DND-41 (cell line): ENCODE measurements at regions not wholly inside any gene's neighbourhood (a gene's known extent, or its start where the extent isn't known, plus 50 kb on each side); places are given as distances from the start of the nearest gene placed in this dataset.

ENCODE experiments used
- ATAC-seq: fragments of 200-7000 bp; cut with Tn5 transposase; 3 replicates; pipeline ENCODE4 v1.9.1; 2021; ENCODE audit warnings: low read depth; ENCODE audit not compliant: insufficient read depth
- DNase-seq: peaks from one replicate; pipeline ENCODE4 v3.0.0-alpha.2; 2020
- H2AFZ ChIP-seq: 2 replicates; pipeline ENCODE4 v1.6.0; 2012; ENCODE audit warnings: low read depth, low read length
- H3K27ac ChIP-seq: 2 replicates; pipeline ENCODE4 v1.5.1; 2012; ENCODE audit warnings: low read length, inconsistent platforms
- H3K27me3 ChIP-seq: fragments of 200-600 bp; sonication (generic); 2 replicates; pipeline ENCODE4 v1.6.0; 2012; ENCODE audit warnings: low read length, mild to moderate bottlenecking, inconsistent platforms; ENCODE audit not compliant: insufficient read depth, poor library complexity
- H3K36me3 ChIP-seq: 2 replicates; pipeline ENCODE4 v1.5.1; 2012; ENCODE audit warnings: low read length, inconsistent platforms; ENCODE audit not compliant: insufficient read depth
- H3K4me1 ChIP-seq: 2 replicates; pipeline ENCODE4 v1.5.1; 2012; ENCODE audit warnings: mild to moderate bottlenecking, low read length; ENCODE audit not compliant: insufficient read depth
- H3K4me2 ChIP-seq: 2 replicates; pipeline ENCODE4 v1.6.0; 2012; ENCODE audit warnings: mild to moderate bottlenecking, moderate library complexity, low read length, inconsistent platforms; ENCODE audit not compliant: insufficient read depth
- H3K4me3 ChIP-seq, 2 experiments: fragments of 200-600 bp in 1 of 2; shearing (Covaris generic) in 1 of 2; 2 replicates each; pipeline ENCODE4 v1.5.1; 2012 to 2016; ENCODE audit warnings: inconsistent platforms in 2 of 2, low read length in 2 of 2, mild to moderate bottlenecking in 2 of 2, low read depth in 1 of 2, moderate library complexity in 1 of 2
- H3K79me2 ChIP-seq: 2 replicates; pipeline ENCODE4 v1.6.0; 2012; ENCODE audit warnings: low read length, inconsistent platforms; ENCODE audit not compliant: insufficient read depth
- H3K9ac ChIP-seq: 2 replicates; pipeline ENCODE4 v1.6.0; 2012; ENCODE audit warnings: low read depth, mild to moderate bottlenecking, inconsistent platforms, low read length, moderate library complexity
- H3K9me3 ChIP-seq: 2 replicates; pipeline ENCODE4 v1.5.1; 2012; ENCODE audit warnings: low read length, moderate library complexity, mild to moderate bottlenecking, inconsistent platforms; ENCODE audit not compliant: insufficient read depth, severe bottlenecking
- H4K20me1 ChIP-seq: 2 replicates; pipeline ENCODE4 v1.6.0; 2012; ENCODE audit warnings: low read length; ENCODE audit not compliant: insufficient read depth
- EZH2 ChIP-seq: IDR thresholded peaks from 3 replicates; pipeline ENCODE4 v1.6.1; 2012; ENCODE audit warnings: borderline replicate concordance, low read depth, mild to moderate bottlenecking, moderate library complexity, low read length, inconsistent platforms; ENCODE audit not compliant: severe bottlenecking
- TF ChIP-seq, protein P1 (sequence below): IDR thresholded peaks from 2 replicates; pipeline ENCODE4 v1.5.1; 2012; ENCODE audit warnings: borderline replicate concordance, low read length, moderate library complexity, mild to moderate bottlenecking; ENCODE audit not compliant: poor library complexity, severe bottlenecking; ENCODE audit errors: extremely low read depth

DNA sequence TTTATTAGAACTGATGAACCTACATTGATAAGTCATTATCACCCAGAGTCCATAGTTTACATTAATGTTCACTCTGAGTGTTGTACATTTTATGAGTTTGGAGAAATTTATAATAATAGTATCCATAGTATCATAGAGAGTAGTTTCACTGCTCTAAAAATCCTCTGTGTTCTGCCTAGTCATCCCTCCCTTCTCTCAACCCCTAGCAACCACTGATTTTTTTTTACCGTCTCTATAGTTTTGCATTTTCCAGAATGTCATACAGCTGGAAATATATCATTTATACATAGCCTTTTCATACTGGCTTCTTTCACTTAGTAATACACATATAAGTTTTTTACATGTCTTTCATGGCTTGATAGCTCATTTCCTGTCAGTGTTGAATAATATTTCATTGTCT is 231.1 kb downstream of the RAD51AP2 start:
- H3K79me2 ChIP-seq, result no peaks in the 10 kb centered on the region
- TF ChIP-seq EZH2, result no peak
- TF ChIP-seq, protein P1, sequence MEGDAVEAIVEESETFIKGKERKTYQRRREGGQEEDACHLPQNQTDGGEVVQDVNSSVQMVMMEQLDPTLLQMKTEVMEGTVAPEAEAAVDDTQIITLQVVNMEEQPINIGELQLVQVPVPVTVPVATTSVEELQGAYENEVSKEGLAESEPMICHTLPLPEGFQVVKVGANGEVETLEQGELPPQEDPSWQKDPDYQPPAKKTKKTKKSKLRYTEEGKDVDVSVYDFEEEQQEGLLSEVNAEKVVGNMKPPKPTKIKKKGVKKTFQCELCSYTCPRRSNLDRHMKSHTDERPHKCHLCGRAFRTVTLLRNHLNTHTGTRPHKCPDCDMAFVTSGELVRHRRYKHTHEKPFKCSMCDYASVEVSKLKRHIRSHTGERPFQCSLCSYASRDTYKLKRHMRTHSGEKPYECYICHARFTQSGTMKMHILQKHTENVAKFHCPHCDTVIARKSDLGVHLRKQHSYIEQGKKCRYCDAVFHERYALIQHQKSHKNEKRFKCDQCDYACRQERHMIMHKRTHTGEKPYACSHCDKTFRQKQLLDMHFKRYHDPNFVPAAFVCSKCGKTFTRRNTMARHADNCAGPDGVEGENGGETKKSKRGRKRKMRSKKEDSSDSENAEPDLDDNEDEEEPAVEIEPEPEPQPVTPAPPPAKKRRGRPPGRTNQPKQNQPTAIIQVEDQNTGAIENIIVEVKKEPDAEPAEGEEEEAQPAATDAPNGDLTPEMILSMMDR, result no peak
- DNase-seq (no peak), ATAC-seq (no peak)
- no peak overlapping the region for H3K4me2 ChIP-seq
- H3K36me3 ChIP-seq, result no peaks in the 10 kb centered on the region
- no peaks in the 10 kb centered on the region for H3K9me3 ChIP-seq
- H3K4me1 ChIP-seq, result no peaks in the 10 kb centered on the region
- H3K27me3 ChIP-seq, result no peaks in the 10 kb centered on the region
- no peak overlapping the region for H3K27ac ChIP-seq
- H3K9ac ChIP-seq, result no peak overlapping the region
- H2AFZ ChIP-seq, result no peak overlapping the region
- no peak overlapping the region for H3K4me3 ChIP-seq
- H4K20me1 ChIP-seq, result no peaks in the 10 kb centered on the region

DNA sequence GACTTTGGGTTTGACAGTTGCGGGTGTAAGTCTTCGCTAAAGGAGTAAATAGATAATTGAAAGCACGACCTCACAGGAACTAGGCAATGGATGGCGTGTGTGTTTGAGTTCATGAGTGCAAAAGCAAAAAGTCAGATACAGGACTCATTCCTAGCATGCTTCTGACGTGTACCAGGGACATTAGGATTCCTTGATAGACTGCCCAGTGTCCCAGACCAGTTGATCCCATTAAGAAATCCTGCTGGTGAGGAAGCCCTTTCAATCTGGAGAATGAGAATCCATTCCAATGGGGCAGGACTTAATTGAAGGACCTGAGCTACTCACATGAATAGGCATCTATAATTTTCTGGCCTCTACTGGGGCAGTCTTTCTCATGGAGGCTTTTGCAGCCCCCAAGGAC is 235.4 kb downstream of the RAD51AP2 start:
- Histone ChIP-seq H3K79me2 (no peaks in the 10 kb centered on the region), H3K4me1 (no peaks in the 10 kb centered on the region), H2AFZ (no peak overlapping the region), H3K4me2 (no peak overlapping the region), H3K36me3 (no peaks in the 10 kb centered on the region), H4K20me1 (no peaks in the 10 kb centered on the region), H3K27me3 (no peaks in the 10 kb centered on the region), H3K27ac (no peak overlapping the region), H3K9me3 (no peaks in the 10 kb centered on the region), H3K9ac (no peak overlapping the region), H3K4me3 (no peak overlapping the region)
- no peak for ATAC-seq
- TF ChIP-seq, protein P1, result no peak
- TF ChIP-seq EZH2, result no peak
- no peak for DNase-seq

DNA sequence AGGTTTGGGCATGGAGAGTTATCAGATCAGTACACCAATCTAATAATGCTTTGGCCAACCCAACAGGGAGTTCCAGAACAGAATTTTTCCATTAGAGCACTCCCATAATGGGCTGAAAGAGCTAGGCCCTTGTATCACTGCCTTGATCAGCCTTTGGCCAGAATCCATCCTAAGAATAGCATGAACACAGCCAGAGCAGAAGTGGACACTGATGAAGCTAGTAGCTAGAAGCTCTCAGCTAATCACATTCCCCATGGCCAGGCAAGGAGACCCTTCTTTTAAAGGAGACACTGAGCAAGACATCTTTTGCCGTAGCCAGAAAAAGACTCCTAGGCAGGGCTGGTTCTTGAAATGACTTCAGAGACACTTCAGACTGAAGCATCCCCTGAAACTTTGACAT is 236.0 kb downstream of the RAD51AP2 start:
- no peak overlapping the region for H2AFZ ChIP-seq
- no peaks in the 10 kb centered on the region for H3K4me1 ChIP-seq
- no peaks in the 10 kb centered on the region for H3K9me3 ChIP-seq
- no peak for DNase-seq
- H3K79me2 ChIP-seq, result no peaks in the 10 kb centered on the region
- no peak for ATAC-seq
- no peaks in the 10 kb centered on the region for H3K27me3 ChIP-seq
- H3K4me2 ChIP-seq, result no peak overlapping the region
- H3K27ac ChIP-seq, result no peak overlapping the region
- no peak overlapping the region for H3K4me3 ChIP-seq
- no peaks in the 10 kb centered on the region for H4K20me1 ChIP-seq
- H3K9ac ChIP-seq, result no peak overlapping the region
- H3K36me3 ChIP-seq, result no peaks in the 10 kb centered on the region
- TF ChIP-seq, protein P1, result no peak
- no peak for TF ChIP-seq EZH2

DNA sequence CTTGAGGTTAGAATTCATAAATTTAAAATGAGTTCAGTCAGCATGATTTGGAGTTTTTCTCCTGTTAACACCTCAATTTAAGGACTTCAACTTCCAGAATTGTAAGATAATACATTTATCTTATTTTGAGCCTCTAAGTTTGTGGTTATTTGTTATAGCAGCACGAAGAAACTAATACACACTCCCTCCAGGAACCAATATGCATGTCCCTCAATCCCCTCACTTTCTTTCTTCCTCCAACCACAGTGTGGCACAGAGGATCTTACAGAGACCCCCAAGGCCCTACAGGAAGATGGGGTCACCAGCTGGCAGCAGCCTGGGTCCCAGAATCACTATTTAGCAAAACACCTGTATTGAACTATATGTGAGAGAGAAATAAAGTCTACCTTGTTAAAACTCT is 242.0 kb downstream of the RAD51AP2 start:
- H2AFZ ChIP-seq, result no peak overlapping the region
- DNase-seq (no peak), ATAC-seq (no peak)
- H3K27ac ChIP-seq, result no peak overlapping the region
- no peaks in the 10 kb centered on the region for H3K36me3 ChIP-seq
- H4K20me1 ChIP-seq, result no peaks in the 10 kb centered on the region
- no peaks in the 10 kb centered on the region for H3K4me1 ChIP-seq
- H3K9ac ChIP-seq, result no peak overlapping the region
- no peak for TF ChIP-seq EZH2
- TF ChIP-seq, protein P1, result no peak
- no peak overlapping the region for H3K4me3 ChIP-seq
- H3K4me2 ChIP-seq, result no peak overlapping the region
- no peaks in the 10 kb centered on the region for H3K79me2 ChIP-seq
- no peaks in the 10 kb centered on the region for H3K27me3 ChIP-seq
- H3K9me3 ChIP-seq, result no peaks in the 10 kb centered on the region
